HG03558 (cell line): ENCODE measurements at regions not wholly inside any gene's neighbourhood (a gene's known extent, or its start where the extent isn't known, plus 50 kb on each side); places are given as distances from the start of the nearest gene placed in this dataset.
A peak's percentile ranks its signal among the peaks of the same experiment; 100 is the strongest.
"Not testable (repeated sequence)": the region's sequence is repeated elsewhere in the genome, so short reads cannot be mapped to it uniquely, and the experiment has no call there.

Experiments
- ATAC-seq: cut with Tn5 transposase; IDR thresholded peaks from one replicate; pipeline ENCODE4 v1.9.1; 2021; ENCODE audit warnings: moderate number of reproducible peaks; ENCODE audit not compliant: unreplicated experiment; ENCODE audit errors: extremely low read depth

DNA sequence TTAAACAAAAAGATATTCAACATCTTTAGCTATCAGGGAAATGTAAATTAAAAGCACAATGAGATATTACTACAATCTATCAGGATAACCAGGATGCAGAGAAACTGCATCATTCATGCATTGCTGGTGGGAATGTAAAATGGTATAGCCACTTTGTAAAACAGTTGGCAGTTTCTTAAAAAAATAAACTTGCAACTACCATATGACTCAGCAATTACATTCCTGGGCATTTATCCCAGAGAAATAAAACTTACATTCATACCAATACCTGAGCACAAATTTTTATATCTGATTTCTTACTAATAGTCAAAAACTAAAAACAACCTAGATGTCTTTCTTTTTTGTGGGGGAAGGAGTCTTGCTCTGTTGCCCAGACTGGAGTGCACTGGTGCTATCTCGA, 190.3 kb upstream of the TAB2 start:
- no peak for ATAC-seq

DNA sequence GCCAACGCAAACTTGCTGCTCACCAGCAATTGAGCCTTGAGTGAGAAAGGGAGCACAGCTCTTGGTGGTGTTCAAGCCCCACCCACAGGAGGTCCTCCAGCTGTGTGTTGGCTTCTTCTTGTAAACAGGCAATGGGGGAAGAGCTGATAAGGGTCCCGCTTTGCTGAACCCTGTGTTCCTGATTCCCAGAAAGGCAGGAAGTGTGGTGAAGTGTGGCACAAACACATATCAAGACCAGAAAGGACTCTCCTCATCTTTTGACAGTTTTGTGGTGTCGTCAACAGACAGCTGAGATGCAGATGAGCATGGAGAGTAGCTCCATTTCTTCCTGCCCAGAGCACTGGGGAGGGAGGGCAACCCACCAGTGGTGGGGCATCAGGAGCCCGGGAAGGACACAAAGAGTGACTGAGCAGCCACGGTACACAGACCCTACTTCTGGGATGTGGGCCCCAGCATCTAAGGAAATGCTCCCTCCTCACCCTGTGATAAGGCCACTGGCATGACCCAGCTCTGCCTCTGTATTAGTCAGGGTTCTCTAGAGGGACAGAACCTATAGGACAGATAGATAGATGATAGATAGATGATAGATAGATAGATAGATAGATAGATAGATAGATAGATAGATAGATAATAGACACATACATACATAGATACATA, 188.9 kb upstream of the TAB2 start:
- ATAC-seq: no peak

DNA sequence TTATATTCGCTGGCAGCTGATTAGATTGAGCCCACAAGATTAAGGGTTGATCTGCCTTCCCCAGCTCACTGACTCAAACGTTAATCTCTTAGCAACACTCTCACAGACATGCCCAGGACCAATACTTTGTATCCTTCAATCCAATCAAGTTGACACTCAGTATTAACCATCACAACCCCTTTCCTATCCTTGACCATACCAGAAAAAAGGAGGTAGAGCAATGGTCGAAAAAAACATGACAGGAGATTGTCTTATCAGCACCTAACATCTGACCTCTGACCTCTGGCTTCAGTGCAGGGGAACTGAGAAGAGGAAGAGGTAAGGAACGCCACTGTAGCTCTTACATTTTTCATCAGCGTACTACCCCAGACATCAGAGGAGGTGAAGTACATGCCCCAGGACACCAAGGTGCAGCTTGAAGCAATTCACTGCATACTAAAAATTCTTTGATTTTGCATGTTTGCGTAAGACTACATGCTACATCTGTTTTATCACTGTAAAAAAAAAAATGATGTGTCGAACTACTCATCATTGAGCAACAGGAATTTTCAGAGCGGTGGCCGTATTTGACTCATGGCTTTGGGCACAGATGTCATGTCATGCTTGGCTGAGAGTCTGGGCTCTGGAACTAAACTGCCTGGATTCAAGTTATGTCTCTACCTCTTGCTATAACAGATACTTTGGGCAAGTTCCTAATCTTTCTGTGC, 188.0 kb upstream of the TAB2 start:
- no peak for ATAC-seq

DNA sequence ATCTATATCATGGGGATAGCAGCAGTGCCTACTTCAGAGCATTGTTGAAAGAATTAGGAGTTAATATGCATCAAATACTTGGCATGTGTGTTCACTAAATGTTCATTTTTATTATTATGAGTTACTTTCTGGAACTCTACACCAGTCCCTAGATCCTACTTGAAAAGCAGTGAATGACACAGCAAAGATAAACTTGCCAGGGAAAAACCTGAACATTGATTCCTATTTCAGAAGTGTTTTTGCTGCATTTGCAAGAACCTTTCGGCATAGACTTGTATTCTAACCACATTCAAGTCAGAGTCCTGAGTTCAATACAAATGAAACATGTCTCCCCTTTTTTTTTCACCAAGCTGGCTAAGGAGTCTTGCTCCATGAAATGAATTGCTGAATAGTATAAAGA, 187.4 kb upstream of the TAB2 start:
- ATAC-seq: no peak

DNA sequence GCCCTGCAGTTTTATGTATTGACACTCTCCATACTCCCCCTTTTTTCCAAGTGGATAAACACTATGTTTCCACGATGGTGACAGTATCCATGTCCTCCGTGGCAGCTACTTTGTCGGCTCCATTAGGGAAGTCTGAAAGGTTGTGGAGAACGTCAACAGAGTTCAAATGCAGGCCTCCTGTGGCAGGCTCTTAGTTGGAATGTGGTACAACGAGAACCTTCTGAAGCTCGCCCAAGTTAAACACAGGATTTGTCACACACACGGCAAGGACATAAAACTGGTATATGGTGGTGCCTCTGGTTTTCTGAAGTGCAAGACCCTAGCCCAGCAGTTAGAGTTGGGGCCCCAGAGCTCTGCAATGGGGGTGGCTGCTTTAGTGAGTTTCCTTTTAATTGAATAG, 187.0 kb upstream of the TAB2 start:
- no peak for ATAC-seq

DNA sequence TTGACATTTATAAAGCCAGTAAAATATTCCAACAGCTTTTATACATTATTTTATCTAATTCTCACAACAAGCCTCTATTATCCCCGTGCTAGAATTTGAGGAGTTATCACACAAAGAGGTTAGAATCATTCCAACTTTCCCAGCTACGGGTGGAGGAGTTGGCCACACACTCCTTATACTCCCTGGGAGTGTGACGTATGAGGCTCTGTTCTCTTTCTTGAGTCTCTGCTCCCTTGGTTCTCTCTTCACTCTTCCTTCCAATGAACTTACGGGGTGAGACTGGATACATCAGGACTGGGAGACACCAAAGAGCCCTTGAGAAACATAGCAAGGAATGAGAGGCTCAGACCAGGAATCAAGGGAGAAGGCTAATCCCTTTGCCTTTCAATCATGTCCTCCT, 185.6 kb upstream of the TAB2 start:
- no peak for ATAC-seq

DNA sequence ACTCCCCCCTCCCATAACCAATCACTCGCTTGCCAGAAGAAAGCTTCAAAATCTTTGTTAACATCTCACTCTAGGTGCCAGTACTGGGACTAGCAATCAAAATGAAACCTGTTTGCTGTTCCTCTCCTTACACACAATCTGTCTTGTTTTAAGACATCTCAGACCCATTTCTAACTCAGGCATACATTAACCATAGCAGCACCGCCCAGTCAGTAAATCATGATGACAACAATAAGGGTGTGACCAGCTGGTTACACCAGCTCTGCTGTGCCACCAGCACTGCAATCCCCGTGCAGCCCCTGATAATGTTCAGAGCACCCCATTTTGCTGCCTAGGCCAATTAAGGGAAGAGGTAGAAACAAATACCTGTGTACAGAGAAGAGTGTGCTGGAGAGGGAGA, 185.2 kb upstream of the TAB2 start:
- ATAC-seq: no peak

DNA sequence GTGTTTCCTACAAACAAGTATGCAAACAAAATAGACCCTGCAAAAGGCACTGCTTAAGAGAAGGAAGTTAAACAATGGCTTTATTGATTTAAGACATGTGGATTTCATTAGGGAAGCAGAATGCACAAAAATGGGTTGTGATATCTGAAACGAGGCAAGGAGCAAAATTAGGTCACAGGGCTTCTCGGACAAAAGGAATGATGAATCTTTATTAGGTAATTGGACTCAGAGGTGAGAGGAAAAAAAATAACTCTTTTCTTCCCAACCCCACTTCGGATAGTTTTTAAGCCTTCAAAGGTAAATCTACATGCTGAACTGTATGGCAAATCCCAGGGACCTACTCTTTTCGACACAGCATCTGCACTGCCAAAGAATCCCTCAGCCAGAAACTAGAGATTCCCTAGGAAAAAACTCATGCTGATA, 183.0 kb upstream of the TAB2 start:
- ATAC-seq: no peak

DNA sequence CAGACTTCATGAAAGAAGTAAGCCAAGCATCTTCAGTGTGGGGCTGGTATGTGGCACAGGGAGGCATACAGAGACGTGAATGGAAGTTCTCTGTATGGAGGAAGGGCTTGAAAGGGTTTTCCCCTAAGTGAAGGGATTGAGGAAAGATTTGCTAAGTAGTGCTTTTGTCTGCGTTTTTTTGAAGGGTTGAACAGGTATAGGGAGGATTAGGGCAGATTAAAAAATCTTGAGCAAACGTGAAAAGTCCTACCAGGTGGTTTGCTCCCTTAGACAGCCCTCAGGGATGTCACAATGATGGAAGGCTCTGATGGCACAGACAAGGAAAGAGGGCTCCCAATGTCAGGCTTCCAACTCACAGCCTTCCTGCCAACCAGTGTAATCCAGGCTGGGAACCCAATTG, 181.7 kb upstream of the TAB2 start:
- no peak for ATAC-seq

DNA sequence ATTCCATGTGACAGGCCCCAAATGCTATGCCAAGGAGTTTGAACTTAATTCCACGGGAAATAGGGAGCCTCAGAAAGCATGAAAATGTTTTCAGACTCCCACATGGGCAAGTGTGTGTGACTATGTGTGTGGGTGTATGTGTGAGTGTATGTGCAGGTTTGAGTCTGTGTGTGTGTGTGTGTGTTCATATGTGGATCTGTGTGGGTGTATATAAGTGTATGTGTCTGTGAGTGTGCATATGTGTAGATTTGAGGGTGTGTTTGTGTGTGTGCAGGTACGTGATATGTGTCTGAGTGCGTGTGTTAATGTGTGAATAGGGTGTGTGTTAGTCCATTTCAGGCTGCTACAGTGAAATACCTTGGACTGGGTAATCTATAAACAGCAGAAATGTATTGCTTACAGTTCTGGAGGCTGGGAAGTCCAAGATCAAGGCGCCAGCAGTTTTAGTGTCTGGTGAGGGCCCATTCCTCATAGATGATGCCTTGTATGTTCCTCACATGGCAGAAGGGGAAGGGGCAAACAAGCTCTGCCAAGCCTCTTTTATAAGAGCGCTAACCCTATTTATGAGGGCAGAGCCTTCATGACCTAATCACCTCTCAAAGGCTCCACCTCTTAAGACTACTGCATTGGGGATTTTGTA, 181.1 kb upstream of the TAB2 start:
- ATAC-seq: no peak

DNA sequence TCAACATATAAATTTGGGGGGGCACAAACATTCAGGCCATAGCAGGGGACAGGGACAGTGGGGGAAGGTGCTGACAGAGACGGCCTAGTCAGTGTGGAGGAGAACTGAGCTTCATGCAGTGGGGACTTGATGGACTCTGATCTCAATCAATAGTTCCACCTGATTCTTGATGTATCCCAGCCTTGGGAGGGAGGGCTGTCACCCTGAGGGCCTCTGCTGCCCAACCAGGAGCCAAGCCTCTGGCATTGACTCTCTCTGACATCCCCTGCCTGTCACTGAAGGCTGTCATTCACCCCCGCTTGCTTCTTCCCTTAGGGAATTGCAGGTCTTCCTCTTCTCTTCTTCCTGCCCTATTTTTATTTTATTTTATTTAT, 180.6 kb upstream of the TAB2 start:
- ATAC-seq: no peak

DNA sequence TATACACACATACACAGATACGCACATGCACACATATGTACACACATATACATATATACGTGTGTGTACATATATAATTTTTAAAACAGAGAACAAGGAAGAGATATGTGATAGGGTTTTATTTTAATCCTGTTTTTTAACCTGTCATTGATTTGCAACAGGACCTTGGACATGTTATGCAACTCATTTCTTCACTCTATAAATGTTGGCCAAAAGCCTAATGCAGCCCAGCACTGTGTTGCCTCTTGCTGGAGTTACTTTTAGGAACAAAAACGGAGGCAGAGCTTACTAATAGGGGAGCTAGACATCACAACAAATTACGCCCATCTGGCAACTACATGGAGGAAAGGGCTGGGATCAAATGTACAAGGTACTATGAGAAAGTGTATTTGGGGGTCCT, 179.9 kb upstream of the TAB2 start:
- ATAC-seq: no peak

DNA sequence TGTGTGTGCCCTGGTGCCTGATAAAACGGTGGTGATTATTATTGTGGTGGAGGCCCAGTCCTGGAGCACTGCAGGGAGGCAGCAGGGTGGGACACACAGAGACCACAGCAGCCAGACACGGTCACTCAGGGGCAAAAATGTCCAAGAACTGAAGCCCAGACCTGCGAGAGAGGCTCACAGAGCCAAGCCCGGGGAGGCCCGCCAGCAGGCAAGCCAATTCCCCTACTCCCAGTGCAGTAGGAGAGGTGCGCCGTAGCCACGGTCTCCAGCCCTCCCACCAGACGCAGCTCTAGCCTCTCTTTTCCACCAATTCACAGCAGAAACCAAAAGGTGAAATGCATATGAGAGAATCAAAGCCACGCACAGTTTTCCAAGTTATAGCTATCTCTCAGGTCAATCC, 179.4 kb upstream of the TAB2 start:
- no peak for ATAC-seq

DNA sequence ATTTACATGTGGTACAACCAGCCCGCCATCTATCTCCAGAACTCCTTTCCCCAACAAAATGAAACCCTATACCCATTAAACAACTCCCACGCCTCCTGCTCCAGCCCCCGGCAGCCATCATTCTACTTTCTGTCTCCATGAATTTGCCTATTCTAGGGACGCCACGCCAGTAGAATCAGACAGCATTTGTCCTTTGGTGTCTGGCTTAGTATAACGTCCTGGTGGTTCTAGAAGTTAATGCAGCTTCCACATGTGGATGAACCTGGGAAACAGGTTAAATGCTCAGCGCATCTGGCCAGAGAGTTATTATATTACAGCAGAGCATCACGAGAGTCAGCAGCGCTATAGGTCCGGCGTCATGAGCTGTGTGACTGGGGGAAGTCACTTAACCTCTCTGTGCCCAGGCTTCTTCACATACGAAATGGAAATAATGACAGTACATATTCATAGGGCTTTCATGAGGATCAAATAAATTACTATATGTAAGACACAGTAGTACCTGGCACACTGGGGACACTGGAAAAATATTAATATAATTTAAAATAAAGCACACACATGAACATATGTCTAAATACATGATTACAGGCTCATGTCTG, 178.7 kb upstream of the TAB2 start:
- no peak for ATAC-seq

DNA sequence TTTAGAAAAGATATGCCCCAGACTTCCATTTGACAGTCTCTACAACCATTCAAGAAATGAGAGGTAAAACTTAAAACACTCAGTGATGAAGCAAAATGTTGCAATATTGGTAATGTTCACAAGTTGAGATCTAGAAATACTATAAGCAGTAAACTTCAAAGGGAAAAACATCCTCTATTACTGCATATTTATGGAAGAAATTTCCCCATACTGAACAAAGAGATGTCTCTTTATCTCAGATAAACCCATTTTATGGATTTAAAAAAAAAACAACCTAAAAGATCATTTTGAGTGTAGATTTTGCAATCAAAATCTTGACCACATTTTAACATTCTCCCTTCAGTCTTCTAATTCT, 177.8 kb upstream of the TAB2 start:
- no peak for ATAC-seq

DNA sequence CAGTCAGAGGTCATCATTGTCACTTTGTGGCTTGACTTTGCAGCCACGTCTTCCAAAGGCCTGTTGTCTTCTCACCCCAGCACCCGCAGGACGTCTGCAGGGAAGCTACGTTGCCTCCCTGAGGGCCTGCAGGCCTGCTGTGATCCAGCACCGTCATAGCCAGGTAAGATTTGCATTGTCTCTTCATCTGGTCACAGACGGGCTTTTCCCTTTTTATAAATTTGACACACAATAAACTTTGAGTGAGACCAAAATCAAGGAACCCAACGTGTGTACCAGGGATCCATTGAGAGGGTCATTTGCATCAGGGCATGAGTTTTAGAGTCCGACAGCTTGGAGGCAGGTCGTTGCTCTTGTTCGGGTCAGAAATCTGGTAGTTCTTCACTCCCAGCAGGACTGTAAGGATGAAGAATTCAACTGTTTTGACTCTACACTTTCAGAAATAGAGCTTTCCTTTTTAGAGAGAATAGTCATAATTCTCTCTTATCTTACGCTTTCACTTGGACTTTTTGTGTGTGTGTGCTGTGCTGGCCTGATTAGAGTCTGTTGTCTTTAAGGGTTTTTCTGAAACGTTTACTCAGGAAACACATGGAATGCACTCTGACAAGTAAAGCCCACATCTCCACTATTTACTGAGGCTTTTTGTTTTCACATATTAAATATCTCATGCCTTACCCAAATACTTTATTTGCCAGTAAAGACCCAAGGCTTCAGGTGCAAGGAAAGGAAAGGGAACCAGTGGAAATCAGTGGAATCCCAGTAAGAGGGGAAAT, 177.2 kb upstream of the TAB2 start:
- ATAC-seq: peak; percentile 37

DNA sequence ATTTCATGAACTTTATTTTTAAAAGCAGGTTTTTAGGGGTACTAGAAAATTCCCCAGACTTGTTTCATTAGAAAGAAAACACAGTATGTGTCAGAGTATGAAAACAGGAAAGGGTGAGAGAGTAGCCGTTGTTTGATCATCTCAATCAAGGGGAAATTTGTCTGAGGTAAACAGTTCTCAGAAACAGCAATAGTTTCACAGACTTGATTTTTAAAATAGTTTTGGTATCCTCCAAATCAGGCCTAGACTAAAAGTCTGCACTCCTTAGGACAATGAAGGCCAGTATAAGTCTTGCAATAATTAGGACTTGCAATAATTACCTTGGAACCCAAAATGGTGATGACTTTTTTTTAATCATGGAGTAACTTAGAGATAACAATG, 176.6 kb upstream of the TAB2 start:
- ATAC-seq: peak; percentile 38

DNA sequence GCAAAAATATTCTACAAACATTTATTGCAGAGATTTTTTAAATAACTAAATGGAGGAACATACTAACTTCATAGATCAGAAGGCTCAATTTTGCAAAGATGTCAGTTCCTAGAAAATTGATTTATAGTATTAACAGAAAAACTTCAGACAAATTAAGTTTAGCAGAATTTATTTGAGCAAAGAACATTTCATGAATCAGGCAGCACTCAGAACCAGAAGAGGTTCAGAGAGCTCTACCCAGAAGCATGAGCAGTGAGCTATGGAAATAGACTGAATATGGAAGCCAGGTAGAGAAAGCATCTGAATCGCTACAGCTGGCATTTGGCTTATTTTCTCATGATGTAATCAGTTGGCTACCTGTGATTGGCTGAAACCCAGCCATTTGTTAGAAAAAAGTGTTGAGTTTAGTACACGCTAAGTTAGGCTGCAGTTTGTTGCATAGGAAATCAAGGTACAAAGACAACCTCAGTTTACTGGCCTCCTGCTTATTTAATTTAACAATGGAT, 174.5 kb upstream of the TAB2 start:
- no peak for ATAC-seq

DNA sequence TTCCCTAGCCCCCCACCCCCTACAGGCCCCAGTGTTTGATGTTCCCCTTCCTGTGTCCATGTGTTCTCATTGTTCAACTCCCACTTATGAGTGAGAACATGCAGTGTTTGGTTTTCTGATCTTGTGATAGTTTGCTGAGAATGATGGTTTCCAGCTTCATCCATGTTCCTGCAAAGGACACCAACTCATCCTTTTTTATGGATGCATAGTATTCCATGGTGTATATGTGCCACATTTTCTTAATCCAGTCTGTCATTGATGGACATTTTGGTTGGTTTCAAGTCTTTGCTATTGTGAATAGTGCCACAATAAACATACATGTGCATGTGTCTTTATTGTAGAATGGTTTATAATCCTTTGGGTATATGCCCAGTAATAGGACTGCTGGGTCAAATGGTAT, 171.7 kb upstream of the TAB2 start:
- not testable (repeated sequence) for ATAC-seq

DNA sequence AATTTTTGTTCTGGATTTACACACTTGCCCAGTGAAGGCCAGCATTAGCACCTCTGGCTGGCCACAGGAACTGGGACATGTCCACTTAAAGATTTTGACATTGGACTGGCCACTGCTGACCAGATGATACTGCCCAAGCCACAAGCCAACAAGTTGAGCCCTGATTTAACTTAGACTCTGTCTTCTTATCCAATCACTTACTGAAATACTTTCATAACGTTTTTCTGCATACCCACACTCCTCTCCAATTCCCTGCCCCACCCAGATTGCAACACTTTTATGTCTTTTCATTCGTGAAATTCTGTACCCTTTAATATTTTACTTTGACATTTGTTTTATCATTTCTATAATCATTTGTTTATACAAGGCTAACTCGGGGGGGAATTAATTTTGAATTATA, 170.3 kb upstream of the TAB2 start:
- no peak for ATAC-seq
